ENCODE measurements at regions not wholly inside any gene's neighbourhood (a gene's known extent, or its start where the extent isn't known, plus 50 kb on each side); places are given as distances from the start of the nearest gene placed in this dataset.

- no peaks in the 10 kb centered on the region for H3K9me3 ChIP-seq (ENCODE audit: low read length)
- TF ChIP-seq EZH2phosphoT487 (IDR thresholded peaks at IDR 0.05; ENCODE audit: borderline replicate concordance, low read depth, low read length) = no peak
- TF ChIP-seq, protein P1, sequence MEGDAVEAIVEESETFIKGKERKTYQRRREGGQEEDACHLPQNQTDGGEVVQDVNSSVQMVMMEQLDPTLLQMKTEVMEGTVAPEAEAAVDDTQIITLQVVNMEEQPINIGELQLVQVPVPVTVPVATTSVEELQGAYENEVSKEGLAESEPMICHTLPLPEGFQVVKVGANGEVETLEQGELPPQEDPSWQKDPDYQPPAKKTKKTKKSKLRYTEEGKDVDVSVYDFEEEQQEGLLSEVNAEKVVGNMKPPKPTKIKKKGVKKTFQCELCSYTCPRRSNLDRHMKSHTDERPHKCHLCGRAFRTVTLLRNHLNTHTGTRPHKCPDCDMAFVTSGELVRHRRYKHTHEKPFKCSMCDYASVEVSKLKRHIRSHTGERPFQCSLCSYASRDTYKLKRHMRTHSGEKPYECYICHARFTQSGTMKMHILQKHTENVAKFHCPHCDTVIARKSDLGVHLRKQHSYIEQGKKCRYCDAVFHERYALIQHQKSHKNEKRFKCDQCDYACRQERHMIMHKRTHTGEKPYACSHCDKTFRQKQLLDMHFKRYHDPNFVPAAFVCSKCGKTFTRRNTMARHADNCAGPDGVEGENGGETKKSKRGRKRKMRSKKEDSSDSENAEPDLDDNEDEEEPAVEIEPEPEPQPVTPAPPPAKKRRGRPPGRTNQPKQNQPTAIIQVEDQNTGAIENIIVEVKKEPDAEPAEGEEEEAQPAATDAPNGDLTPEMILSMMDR (conservative IDR thresholded peaks at IDR 0.05; ENCODE audit: low read length) = no peak
- H3K27ac ChIP-seq (ENCODE audit: low read depth, low read length, poor library complexity, severe bottlenecking) = no peak overlapping the region
- H3K4me3 ChIP-seq (ENCODE audit: low read depth, low read length, poor library complexity, severe bottlenecking) = no peak overlapping the region
- no peaks in the 10 kb centered on the region for H3K9me2 ChIP-seq (ENCODE audit: insufficient read depth, low read length)
- intact Hi-C loops (cut with micrococcal nuclease; ENCODE audit: unreplicated experiment) = no loop called here
- DNase-seq (ENCODE audit: low spot score) = no peak
- H2AFZ ChIP-seq (ENCODE audit: low read length) = no peak overlapping the region
- H3K4me1 ChIP-seq (ENCODE audit: insufficient read depth, low read length, poor library complexity, severe bottlenecking) = no peaks in the 10 kb centered on the region
- ChIA-PET POLR2A (interaction anchor here (0.7 kb wide), 1 partner anchor 445 kb away, joined by 5 read pairs; no protein-coding TSS in a partner anchor), CTCF (ENCODE audit: unreplicated experiment) (no interaction called here)
- H3K36me3 ChIP-seq (ENCODE audit: insufficient read depth, low read length) = no peaks in the 10 kb centered on the region
- BruUV-seq (replicated peaks) = no TSS peak
- no peaks in the 10 kb centered on the region for H4K20me1 ChIP-seq (ENCODE audit: insufficient read depth, low read length)
- H3K79me2 ChIP-seq (ENCODE audit: insufficient read depth, low read depth, low read length) = no peaks in the 10 kb centered on the region
- H3K4me2 ChIP-seq (ENCODE audit: low read length) = no peak overlapping the region
Measured at GRCh38 chr5:99906776-99907175, 628.4 kb upstream of the FAM174A start.

GRCh38 chr5:99901972-99902371 lies 633.2 kb upstream of the FAM174A start:
- Histone ChIP-seq H4K20me1 (ENCODE audit: insufficient read depth, low read length) (no peaks in the 10 kb centered on the region), H3K27ac (ENCODE audit: low read depth, low read length, poor library complexity, severe bottlenecking) (no peak overlapping the region), H3K4me2 (ENCODE audit: low read length) (no peak overlapping the region), H3K4me3 (ENCODE audit: low read depth, low read length, poor library complexity, severe bottlenecking) (no peak overlapping the region), H3K4me1 (ENCODE audit: insufficient read depth, low read length, poor library complexity, severe bottlenecking) (no peaks in the 10 kb centered on the region), H2AFZ (ENCODE audit: low read length) (no peak overlapping the region), H3K9me3 (ENCODE audit: low read length) (no peaks in the 10 kb centered on the region), H3K36me3 (ENCODE audit: insufficient read depth, low read length) (no peaks in the 10 kb centered on the region), H3K9me2 (ENCODE audit: insufficient read depth, low read length) (no peaks in the 10 kb centered on the region), H3K79me2 (ENCODE audit: insufficient read depth, low read depth, low read length) (no peaks in the 10 kb centered on the region)
- ChIA-PET CTCF (ENCODE audit: unreplicated experiment) (no interaction called here), POLR2A (no interaction called here)
- no TSS peak for BruUV-seq (replicated peaks)
- no peak for TF ChIP-seq EZH2phosphoT487 (IDR thresholded peaks at IDR 0.05; ENCODE audit: borderline replicate concordance, low read depth, low read length)
- TF ChIP-seq, protein P1 (conservative IDR thresholded peaks at IDR 0.05; ENCODE audit: low read length) = no peak
- intact Hi-C loops (cut with micrococcal nuclease; ENCODE audit: unreplicated experiment) = no loop called here
- DNase-seq (ENCODE audit: low spot score) = no peak

DNA sequence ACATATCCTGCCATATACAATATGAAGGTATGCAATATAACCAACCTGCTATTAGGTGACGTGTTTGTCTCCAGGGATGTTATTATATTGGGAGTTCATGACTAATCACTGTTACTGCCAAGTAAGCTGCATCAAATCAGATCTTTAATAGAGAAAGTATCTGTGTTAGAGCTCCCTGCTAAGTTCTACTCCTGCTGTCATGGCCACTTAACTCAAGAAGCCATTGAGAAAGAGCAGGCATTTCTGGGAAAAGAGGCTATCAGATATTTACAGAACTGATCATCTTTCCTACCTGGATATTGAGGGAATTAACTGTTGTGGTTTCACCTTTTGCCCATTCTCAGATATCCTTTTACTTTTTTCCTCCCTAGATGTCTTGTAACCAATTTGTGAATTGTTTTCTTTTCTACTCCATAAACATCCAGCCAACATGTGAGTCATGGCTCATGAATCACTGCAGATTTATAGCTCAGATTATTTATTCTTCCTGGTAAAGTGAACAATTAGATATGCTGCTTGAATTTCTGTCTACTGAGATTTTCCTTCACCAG lies 634.8 kb upstream of the FAM174A start:
- no TSS peak for BruUV-seq (replicated peaks)
- Histone ChIP-seq H3K4me2 (ENCODE audit: low read length) (no peak overlapping the region), H3K79me2 (ENCODE audit: insufficient read depth, low read depth, low read length) (no peaks in the 10 kb centered on the region), H3K27ac (ENCODE audit: low read depth, low read length, poor library complexity, severe bottlenecking) (no peak overlapping the region), H4K20me1 (ENCODE audit: insufficient read depth, low read length) (no peaks in the 10 kb centered on the region), H3K4me1 (ENCODE audit: insufficient read depth, low read length, poor library complexity, severe bottlenecking) (no peaks in the 10 kb centered on the region), H3K36me3 (ENCODE audit: insufficient read depth, low read length) (no peaks in the 10 kb centered on the region), H3K4me3 (ENCODE audit: low read depth, low read length, poor library complexity, severe bottlenecking) (no peak overlapping the region), H2AFZ (ENCODE audit: low read length) (no peak overlapping the region), H3K9me3 (ENCODE audit: low read length) (no peaks in the 10 kb centered on the region), H3K9me2 (ENCODE audit: insufficient read depth, low read length) (no peaks in the 10 kb centered on the region)
- TF ChIP-seq EZH2phosphoT487 (IDR thresholded peaks at IDR 0.05; ENCODE audit: borderline replicate concordance, low read depth, low read length) = no peak
- TF ChIP-seq, protein P1 (conservative IDR thresholded peaks at IDR 0.05; ENCODE audit: low read length) = no peak
- no peak for DNase-seq (ENCODE audit: low spot score)
- intact Hi-C loops (cut with micrococcal nuclease; ENCODE audit: unreplicated experiment) = no loop called here
- POLR2A ChIA-PET = no interaction called here
- CTCF ChIA-PET (ENCODE audit: unreplicated experiment) = no interaction called here
